GM03348 (cell line): ENCODE measurements at regions not wholly inside any gene's neighbourhood (a gene's known extent, or its start where the extent isn't known, plus 50 kb on each side); places are given as distances from the start of the nearest gene placed in this dataset.

Experiments
- DNase-seq: peaks from one replicate; pipeline ENCODE4 v3.0.0; 2012; ENCODE audit warnings: low spot score

GRCh38 chr2:45301307-45302277, 292.3 kb upstream of the SIX2 start:
- DNase-seq = no peak

- DNase-seq = no peak
These were observed 290.9 kb upstream of the SIX2 start for GRCh38 chr2:45300026-45300750.

- DNase-seq = no peak
These were observed 290.1 kb upstream of the SIX2 start for GRCh38 chr2:45299361-45299760.

GRCh38 chr2:45293182-45293581, 283.9 kb upstream of the SIX2 start:
- DNase-seq = peak; percentile 38

- DNase-seq = no peak
These were observed 282.0 kb upstream of the SIX2 start for GRCh38 chr2:45291296-45291701.

GRCh38 chr2:45289997-45290709, 280.9 kb upstream of the SIX2 start:
- DNase-seq = no peak

GRCh38 chr2:45288532-45289417, 279.5 kb upstream of the SIX2 start:
- peak; percentile 48 for DNase-seq

GRCh38 chr2:45287045-45287444, 277.8 kb upstream of the SIX2 start:
- no peak for DNase-seq

GRCh38 chr2:45285771-45286390, 276.6 kb upstream of the SIX2 start:
- no peak for DNase-seq

- DNase-seq = no peak
These were observed 276.1 kb upstream of the SIX2 start for GRCh38 chr2:45285311-45285710.

GRCh38 chr2:45284621-45284995, 275.4 kb upstream of the SIX2 start:
- no peak for DNase-seq

- DNase-seq = peak; percentile 23
These were observed 274.7 kb upstream of the SIX2 start for GRCh38 chr2:45283764-45284620.

- no peak for DNase-seq
These were observed 273.4 kb upstream of the SIX2 start for GRCh38 chr2:45282646-45283045.

GRCh38 chr2:45281311-45281710, 272.1 kb upstream of the SIX2 start:
- no peak for DNase-seq

- DNase-seq = no peak
These were observed 271.5 kb upstream of the SIX2 start for GRCh38 chr2:45280794-45281193.

GRCh38 chr2:45279356-45279755, 270.1 kb upstream of the SIX2 start:
- DNase-seq = no peak

GRCh38 chr2:45278365-45279078, 269.3 kb upstream of the SIX2 start:
- DNase-seq = no peak

- DNase-seq = no peak
These were observed 267.7 kb upstream of the SIX2 start for GRCh38 chr2:45276914-45277313.

- DNase-seq = no peak
These were observed 266.6 kb upstream of the SIX2 start for GRCh38 chr2:45275806-45276205.
